ENCODE measurements at regions not wholly inside any gene's neighbourhood (a gene's known extent, or its start where the extent isn't known, plus 50 kb on each side); places are given as distances from the start of the nearest gene placed in this dataset.
"Not testable (repeated sequence)": the region's sequence is repeated elsewhere in the genome, so short reads cannot be mapped to it uniquely, and the experiment has no call there.

GRCh38 chr7:109490607-109491006 lies 920.9 kb downstream of the DNAJB9 start:
- not testable (repeated sequence) for H3K4me3 ChIP-seq, DNase-seq, H3K36me3 ChIP-seq, H3K9me3 ChIP-seq, H3K27me3 ChIP-seq

DNA sequence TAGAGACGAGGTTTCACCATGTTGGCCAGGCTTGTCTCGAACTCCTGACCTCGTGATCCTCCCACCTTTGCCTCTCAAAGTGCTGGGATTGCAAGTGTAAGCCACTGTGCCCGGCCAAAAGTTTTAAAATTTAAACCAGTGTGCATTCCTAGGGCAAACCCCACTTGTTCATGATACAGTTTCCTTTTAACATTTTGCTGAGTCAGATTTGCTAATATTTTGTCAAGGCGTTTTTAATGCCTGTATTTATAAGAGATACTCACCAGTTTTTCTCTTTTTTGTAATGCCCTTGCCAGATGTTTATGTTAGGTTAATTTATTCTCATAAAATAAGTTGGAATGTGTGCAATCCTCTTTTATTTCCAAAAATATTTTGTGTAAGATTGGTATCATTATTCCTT lies 927.4 kb downstream of the DNAJB9 start:
- DNase-seq: no peak
- no peaks in the 10 kb centered on the region for H3K9me3 ChIP-seq
- no peak overlapping the region for H3K4me3 ChIP-seq
- no peaks in the 10 kb centered on the region for H3K36me3 ChIP-seq
- no peaks in the 10 kb centered on the region for H3K27me3 ChIP-seq

DNA sequence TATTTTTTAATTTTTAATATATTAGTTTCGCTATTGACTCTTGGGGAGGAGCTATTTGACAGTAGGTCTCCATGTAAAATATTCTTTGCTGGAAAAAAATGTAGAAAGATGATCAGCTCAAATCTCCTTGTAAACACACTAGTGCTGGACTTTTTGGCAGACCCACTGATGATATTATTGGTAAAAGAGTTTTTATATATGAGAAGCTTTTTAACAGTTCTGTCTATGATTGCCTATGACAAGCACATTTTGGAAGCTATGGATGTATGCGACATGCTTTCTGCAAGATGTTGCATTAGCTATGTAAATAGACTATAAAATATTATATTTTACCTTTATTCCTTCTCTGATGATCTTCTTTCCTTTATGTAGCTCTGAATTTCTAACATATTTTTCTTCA lies 928.5 kb downstream of the DNAJB9 start:
- Histone ChIP-seq H3K27me3 (no peaks in the 10 kb centered on the region), H3K9me3 (no peaks in the 10 kb centered on the region), H3K36me3 (no peaks in the 10 kb centered on the region), H3K4me3 (no peak overlapping the region)
- no peak for DNase-seq

DNA sequence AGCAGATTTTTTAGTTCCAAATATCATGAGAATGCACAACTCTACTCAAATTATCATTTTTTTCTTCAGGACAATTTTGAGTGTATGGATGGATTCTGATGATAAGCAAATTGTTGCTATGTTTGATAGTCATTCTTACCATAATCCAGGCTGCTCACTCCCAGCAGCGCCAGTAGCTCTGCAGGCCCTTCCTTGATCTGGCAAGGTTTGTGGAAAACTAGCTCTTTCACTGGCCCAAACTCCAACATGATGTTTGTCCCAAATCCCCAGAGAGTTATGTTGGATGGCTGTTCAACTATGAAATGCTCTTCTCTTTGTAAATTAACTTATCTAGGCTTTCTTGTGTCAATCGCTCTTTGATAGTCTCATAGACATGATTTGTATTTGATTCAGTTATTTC lies 933.7 kb downstream of the DNAJB9 start:
- DNase-seq: no peak
- Histone ChIP-seq H3K9me3 (no peaks in the 10 kb centered on the region), H3K36me3 (no peaks in the 10 kb centered on the region), H3K4me3 (no peak overlapping the region), H3K27me3 (no peaks in the 10 kb centered on the region)

GRCh38 chr7:109522585-109522984 lies 952.9 kb downstream of the DNAJB9 start:
- H3K9me3 ChIP-seq: no peaks in the 10 kb centered on the region
- no peaks in the 10 kb centered on the region for H3K36me3 ChIP-seq
- no peak overlapping the region for H3K4me3 ChIP-seq
- DNase-seq: no peak
- H3K27me3 ChIP-seq: no peaks in the 10 kb centered on the region

- Histone ChIP-seq H3K36me3 (no peaks in the 10 kb centered on the region), H3K9me3 (no peaks in the 10 kb centered on the region)
- DNase-seq: no peak
These were observed 958.2 kb downstream of the DNAJB9 start for GRCh38 chr7:109527833-109528232.

DNA sequence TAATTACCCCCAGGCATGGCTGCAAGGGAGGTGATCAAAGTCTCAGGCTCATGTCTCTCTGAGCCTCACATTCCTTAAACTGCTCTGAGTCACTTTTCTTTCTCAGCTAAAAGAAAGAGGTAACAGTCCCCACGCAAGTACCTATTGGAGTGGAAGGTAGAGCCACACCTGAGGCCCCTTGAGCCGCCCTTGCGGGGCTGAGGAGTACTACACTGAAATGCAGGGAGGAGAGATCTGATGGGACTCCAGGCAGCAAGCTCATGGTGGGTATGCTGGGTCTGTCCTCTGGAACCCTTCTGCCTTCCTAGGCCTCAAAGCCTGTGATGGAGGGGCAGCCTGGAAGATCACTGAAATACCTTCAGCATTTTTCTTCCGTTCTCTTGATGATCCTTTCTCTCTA lies 960.0 kb downstream of the DNAJB9 start:
- no peaks in the 10 kb centered on the region for H3K27me3 ChIP-seq
- DNase-seq: no peak
- no peaks in the 10 kb centered on the region for H3K9me3 ChIP-seq
- H3K36me3 ChIP-seq: no peaks in the 10 kb centered on the region
- no peak overlapping the region for H3K4me3 ChIP-seq

More at GRCh38 chr7:109527833-109528232, 958.2 kb downstream of the DNAJB9 start:
- H3K27me3 ChIP-seq: no peaks in the 10 kb centered on the region
- no peak overlapping the region for H3K4me3 ChIP-seq

GRCh38 chr7:109532262-109532992 lies 962.8 kb downstream of the DNAJB9 start:
- no peaks in the 10 kb centered on the region for H3K27me3 ChIP-seq
- H3K4me3 ChIP-seq: no peak overlapping the region
- no peaks in the 10 kb centered on the region for H3K9me3 ChIP-seq
- DNase-seq: no peak
- H3K36me3 ChIP-seq: no peaks in the 10 kb centered on the region

- Histone ChIP-seq H3K9me3 (no peaks in the 10 kb centered on the region), H3K36me3 (no peaks in the 10 kb centered on the region), H3K4me3 (no peak overlapping the region), H3K27me3 (no peaks in the 10 kb centered on the region; the same call in 1 of the 2 replicates)
- DNase-seq: no peak
These were observed 976.0 kb downstream of the DNAJB9 start for GRCh38 chr7:109545686-109546085.

- DNase-seq: no peak
- no peaks in the 10 kb centered on the region for H3K36me3 ChIP-seq
- H3K9me3 ChIP-seq: no peaks in the 10 kb centered on the region
- no peaks in the 10 kb centered on the region; the same call in 1 of the 2 replicates for H3K27me3 ChIP-seq
- H3K4me3 ChIP-seq: no peak overlapping the region
These were observed 980.0 kb downstream of the DNAJB9 start for GRCh38 chr7:109549471-109550193.

DNA sequence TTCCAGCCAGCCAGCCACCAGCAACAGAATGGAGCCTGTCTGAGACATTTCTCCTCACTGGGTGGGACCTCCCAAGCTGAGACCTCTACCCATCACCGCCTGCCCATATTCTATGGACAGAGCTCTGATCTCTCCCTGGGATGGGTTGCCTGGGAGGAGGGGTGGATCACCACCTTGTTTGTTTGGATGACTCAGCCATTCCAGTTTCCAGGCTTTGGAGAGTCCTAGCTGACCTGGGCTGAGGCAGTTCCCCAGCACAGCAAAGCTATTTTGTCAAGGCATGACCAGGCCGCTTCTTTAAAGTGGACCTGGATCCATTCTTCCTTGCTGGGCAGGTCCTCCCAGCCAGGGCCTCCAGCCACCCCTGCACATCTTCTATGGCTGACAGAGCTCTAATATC lies 982.3 kb downstream of the DNAJB9 start:
- Histone ChIP-seq H3K9me3 (no peaks in the 10 kb centered on the region), H3K36me3 (no peaks in the 10 kb centered on the region), H3K4me3 (no peak overlapping the region), H3K27me3 (no peaks in the 10 kb centered on the region; the same call in 1 of the 2 replicates)
- no peak for DNase-seq

DNA sequence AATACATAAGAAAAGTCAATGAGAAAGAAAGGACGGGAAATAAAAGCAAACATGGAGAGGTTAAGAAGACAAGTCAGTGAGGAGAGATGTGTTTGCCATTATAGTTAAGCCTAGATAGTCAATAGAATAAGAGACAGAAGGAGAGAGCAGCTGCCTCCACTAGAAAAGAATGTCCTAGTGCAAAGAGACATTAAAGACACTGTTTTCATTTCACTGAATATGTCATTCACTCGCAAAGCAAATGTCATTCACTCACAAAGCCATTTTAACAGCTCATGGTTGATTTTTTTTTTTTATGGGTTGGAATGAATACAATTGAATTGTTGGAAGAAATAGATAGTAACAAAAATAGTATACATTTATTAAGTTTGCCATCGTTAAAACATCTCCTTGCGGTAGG lies 1007.6 kb downstream of the DNAJB9 start:
- no peaks in the 10 kb centered on the region for H3K36me3 ChIP-seq
- no peak overlapping the region for H3K4me3 ChIP-seq
- no peaks in the 10 kb centered on the region for H3K9me3 ChIP-seq
- H3K27me3 ChIP-seq: no peaks in the 10 kb centered on the region
- no peak for DNase-seq

DNA sequence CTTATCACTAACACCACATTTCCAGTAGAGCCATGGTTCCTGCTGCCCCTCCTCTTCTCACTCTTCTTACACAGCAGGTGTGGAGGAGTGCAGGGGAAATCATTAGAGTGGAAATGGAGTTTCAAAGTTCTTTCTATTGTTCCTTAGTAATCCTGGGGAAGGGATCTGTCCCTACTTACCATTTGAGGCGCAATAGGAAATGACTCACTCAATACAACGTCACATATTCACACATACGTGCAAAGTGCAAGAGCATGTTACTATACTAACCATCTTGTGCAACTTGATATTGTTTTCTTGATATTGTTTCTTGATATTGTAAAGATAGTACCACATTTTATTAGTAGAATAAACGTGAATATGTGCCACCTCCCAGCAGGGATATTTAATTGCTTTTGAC lies 1010.2 kb downstream of the DNAJB9 start:
- Histone ChIP-seq H3K36me3 (no peaks in the 10 kb centered on the region), H3K27me3 (no peaks in the 10 kb centered on the region), H3K4me3 (no peak overlapping the region), H3K9me3 (no peaks in the 10 kb centered on the region)
- no peak for DNase-seq

- DNase-seq: no peak
- no peaks in the 10 kb centered on the region for H3K9me3 ChIP-seq
- H3K27me3 ChIP-seq: no peaks in the 10 kb centered on the region
- no peaks in the 10 kb centered on the region for H3K36me3 ChIP-seq
- H3K4me3 ChIP-seq: no peak overlapping the region
These were observed 1012.5 kb downstream of the DNAJB9 start for GRCh38 chr7:109582211-109582610.

DNA sequence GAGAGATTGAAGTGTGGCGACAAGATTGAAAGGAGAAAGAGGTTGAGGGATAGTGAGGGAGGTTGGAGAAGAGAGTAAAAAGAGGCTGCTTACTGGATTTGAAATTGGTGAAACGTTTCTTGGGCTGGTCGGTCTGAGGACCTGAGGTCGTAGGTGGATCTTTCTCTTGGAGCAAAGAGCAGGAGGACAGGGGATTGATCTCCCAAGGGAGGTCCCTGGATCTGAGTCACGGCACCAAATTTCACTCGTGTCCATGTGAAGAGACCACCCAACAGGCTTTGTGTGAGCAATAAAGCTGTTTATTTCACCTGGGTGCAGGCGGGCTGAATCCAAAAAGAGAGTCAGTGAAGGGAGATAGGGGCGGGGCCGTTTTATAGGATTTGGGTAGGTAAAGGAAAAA lies 1027.3 kb downstream of the DNAJB9 start:
- H3K4me3 ChIP-seq, H3K36me3 ChIP-seq, DNase-seq, H3K27me3 ChIP-seq, H3K9me3 ChIP-seq: not testable (repeated sequence)

DNA sequence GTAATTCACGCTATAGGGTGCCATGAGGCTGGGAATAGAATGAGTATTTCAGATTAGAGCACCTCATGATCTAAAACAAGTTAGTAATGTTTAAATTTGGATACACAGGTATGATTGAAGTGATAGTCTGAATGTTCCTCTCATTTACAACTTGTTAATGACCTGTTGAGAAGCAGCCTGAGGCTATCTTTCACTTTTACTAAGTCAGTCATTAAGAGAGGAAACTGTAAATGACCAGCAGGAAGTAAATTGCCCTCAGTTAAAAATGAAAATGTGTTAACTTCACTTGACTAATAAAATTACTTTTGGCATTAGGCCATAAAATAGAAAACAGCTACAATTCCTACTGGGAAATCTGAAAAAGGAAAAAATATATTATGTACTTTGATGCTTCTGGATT lies 1042.0 kb downstream of the DNAJB9 start:
- H3K36me3 ChIP-seq: no peaks in the 10 kb centered on the region

DNA sequence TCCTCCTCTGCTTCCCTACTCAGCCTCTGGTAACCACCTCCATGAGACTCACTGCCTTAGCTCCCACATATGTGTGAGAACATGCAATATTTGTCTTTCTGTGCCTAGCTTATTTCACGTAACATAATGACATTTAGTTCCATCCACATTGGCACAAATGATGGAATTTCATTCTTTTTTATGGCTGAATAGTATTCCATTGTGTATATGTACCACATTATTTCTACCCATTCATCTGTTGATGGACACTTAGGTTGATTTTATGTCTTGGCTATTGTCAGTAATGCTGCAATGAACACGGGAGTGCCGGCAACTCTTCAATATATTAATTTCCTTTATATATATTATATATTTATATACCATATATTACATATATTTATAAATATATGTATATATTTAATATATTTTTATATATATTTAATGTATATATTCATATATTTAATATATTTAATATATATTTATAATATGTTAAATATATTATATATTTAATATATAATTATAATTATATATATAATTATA lies 1046.9 kb downstream of the DNAJB9 start:
- no peak for DNase-seq
- Histone ChIP-seq H3K9me3 (no peaks in the 10 kb centered on the region), H3K36me3 (no peaks in the 10 kb centered on the region), H3K27me3 (no peaks in the 10 kb centered on the region), H3K4me3 (no peak overlapping the region)

More for the DNA sequence above, 1042.0 kb downstream of the DNAJB9 start:
- no peaks in the 10 kb centered on the region for H3K27me3 ChIP-seq
- no peak overlapping the region for H3K4me3 ChIP-seq
- DNase-seq: no peak
- H3K9me3 ChIP-seq: no peaks in the 10 kb centered on the region

DNA sequence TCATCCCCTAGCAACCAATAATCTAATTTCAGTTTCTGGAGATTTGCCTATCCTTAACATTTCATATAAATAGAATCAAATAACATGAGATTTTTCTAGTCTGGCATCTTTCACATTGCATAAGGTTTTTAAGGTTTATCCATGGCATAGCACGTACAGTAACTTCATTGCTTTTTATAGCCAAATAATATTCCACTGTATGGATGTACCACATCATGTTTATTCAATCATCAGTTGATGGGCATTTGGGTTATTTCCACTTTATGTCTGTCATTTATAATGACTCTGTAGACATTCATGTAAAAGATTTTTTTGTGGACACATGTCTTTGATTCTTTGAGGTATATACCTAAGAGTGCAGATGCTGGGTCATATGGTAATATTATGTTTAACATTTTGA lies 1052.6 kb downstream of the DNAJB9 start:
- no peaks in the 10 kb centered on the region for H3K27me3 ChIP-seq
- no peaks in the 10 kb centered on the region for H3K9me3 ChIP-seq
- no peaks in the 10 kb centered on the region for H3K36me3 ChIP-seq
- DNase-seq: no peak
- H3K4me3 ChIP-seq: no peak overlapping the region
